ENCODE measurements at regions not wholly inside any gene's neighbourhood (a gene's known extent, or its start where the extent isn't known, plus 50 kb on each side); places are given as distances from the start of the nearest gene placed in this dataset.

- no peak for DNase-seq
Observed at GRCh38 chr14:97368049-97368448, 570.9 kb downstream of the VRK1 start.

DNA sequence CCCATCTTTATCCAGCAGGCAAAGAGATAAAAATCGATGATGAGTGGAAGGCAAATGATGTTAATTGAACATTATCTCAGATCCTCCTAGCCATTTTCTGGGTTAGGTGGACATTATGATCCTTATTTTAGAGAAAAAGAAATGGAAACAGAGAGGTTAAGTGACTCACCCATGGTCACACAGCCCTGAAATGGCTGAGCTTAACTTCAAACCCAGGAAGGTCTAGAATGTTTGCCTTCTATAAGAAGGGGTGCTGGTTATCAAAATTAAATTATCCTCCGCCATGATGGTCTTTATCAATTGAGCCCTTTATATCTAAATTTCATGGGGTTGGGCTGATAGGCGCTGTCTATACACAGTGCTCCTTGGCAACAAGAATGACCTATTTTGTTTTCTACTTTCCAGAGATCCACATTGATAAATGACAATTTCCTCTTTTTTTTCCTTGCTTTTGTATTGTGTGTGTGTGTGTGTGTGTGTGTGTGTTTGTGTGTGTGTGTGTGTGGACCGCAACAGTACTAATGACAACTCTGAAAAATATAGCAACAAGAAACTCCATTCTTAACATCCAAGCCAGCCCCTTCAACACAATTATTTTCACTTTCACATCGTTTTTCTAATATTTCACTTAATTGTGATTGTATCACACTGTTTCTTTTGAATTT is 571.9 kb downstream of the VRK1 start:
- no peak for DNase-seq

- DNase-seq: no peak
Observed at GRCh38 chr14:97369901-97370300, 572.7 kb downstream of the VRK1 start.

GRCh38 chr14:97376310-97376709 is 579.1 kb downstream of the VRK1 start:
- no peak for DNase-seq

- no peak for DNase-seq
Observed at GRCh38 chr14:97377550-97377949, 580.4 kb downstream of the VRK1 start.

DNA sequence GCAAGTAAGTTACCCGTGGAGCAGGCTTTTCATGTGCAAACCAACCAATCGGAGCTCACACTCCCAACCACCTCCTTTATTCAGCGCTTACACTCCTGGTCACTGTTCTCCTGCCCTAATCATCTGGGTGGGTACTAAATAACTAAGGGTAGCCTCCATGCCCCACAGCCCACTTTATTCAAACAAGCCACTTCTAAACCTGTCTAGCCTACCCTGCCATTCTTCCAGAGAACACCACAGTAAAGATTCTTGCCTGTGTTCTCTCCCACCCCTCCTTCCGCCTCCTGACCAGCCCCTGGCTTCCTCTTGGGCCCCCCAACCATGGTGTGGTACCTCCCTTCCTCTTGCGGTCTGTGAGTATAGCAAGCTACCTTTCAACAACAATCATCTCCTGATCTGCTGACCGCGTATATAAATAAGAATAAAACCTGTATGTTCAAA is 581.9 kb downstream of the VRK1 start:
- DNase-seq: no peak

DNA sequence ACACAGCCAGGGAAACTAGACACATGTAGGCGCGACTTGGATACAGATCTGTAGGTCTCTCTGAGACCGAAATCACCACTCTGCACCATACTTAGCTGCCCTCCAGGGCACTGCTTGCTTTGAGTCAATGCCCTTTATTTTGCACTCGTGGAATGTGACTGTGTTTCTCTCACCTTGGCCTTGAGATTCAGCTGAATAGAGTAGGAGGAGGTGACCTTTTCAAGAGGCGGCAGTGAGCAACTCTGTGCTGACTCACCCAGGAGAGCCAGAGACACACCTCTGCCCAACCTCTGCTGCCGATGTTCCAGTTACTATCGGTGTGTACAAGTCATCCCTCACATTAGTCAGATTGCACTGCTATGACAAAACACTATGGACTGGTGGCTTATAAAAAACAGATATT is 583.4 kb downstream of the VRK1 start:
- no peak for DNase-seq

GRCh38 chr14:97381309-97381708 is 584.1 kb downstream of the VRK1 start:
- no peak for DNase-seq

GRCh38 chr14:97382616-97383226 is 585.5 kb downstream of the VRK1 start:
- no peak for DNase-seq

- no peak for DNase-seq
Observed at GRCh38 chr14:97385727-97386126, 588.5 kb downstream of the VRK1 start.

GRCh38 chr14:97387252-97387874 is 590.2 kb downstream of the VRK1 start:
- no peak for DNase-seq

DNA sequence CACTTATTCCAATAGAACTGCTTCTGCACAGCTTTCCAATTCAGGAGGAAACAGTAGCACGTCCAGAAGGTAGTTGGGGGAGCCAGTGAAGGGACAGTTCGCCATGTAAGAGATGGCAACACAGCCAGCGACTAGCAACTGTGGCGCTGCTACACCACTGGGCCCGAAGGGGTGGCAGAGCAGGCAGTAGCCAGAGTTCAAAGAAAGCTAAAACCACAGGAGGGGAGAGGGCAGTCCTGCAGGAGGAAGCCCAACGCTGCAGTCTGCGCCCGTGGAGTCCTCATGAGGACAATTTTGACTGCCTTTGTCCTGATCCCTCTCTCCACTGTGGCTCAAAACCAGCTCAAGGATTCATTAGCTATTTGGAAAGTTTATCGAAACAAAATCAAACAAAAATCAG is 591.2 kb downstream of the VRK1 start:
- no peak for DNase-seq

GRCh38 chr14:97390096-97390724 is 593.0 kb downstream of the VRK1 start:
- no peak for DNase-seq

- DNase-seq: no peak
Observed at GRCh38 chr14:97393244-97393643, 596.1 kb downstream of the VRK1 start.

DNA sequence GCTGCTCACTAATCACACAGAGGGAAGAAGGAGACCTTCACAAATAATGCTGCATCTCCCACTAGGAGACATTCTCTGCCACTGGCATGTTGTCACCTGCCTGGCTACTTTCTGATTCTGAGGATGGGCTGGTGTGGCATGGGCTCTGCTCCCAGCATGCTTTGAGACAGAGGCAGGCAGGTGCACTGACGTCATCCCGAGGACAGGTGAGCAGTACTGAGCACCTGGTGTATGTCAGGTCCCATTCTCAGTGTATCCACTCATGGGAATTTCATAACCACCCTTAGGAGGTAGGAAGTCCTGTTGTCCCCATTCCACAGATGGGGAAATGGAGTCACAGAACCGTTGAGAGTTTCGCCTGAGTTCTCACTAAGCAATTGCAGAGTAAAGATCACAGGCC is 597.9 kb downstream of the VRK1 start:
- no peak for DNase-seq

GRCh38 chr14:97401714-97402113 is 604.5 kb downstream of the VRK1 start:
- no peak for DNase-seq

- no peak for DNase-seq
Observed at GRCh38 chr14:97402279-97402678, 605.1 kb downstream of the VRK1 start.

DNA sequence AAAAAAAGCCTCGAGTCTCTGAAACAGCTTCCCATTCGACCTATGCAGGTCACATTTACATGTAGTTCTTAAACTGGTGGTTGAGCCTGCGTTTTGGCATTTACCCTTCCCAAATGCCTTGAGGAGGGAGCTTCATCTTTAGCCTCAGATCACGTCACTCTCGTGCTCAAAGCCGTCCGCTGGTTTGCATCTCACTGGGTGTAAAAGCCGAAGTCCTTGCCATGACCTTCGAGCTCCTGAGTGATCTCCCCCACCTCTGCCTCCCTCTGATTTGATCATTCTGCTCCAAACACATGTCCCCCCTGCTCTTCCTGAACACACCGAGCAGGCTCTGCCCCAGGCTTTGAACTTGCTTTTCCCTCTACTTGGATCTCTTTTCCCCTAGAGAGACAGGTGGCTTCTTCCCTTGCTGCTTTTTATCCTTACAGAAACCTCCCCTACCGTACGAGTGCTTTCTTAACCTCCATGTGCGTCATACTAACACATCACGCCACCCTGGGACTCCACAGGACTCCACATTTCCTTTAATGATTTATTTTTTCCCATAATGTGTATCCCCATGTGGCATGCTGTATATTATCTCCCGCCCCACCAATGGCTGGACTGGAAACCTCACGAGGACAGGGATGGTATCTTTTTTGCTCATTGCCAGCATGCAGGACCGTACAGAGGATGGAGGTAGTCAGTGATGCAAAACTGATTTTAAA is 610.7 kb downstream of the VRK1 start:
- DNase-seq: no peak

DNA sequence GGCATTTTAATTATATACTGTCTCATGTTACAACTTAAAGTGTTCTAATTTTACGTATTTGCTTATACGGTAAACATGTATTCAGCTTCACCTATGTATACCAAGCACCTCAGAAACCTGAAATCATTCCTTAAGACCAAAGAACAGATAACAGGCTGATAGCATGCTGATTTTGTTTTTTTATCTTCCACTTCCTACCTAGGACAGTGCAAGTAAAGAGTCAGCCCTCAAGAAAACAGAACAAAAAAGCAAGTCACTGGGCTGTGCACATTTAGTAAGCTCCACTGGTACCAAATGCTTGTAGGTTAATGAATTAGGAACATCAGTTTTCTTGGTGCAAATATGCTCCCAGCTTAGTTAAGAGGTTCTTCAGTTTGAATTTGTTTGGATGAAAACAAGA is 611.3 kb downstream of the VRK1 start:
- no peak for DNase-seq

DNA sequence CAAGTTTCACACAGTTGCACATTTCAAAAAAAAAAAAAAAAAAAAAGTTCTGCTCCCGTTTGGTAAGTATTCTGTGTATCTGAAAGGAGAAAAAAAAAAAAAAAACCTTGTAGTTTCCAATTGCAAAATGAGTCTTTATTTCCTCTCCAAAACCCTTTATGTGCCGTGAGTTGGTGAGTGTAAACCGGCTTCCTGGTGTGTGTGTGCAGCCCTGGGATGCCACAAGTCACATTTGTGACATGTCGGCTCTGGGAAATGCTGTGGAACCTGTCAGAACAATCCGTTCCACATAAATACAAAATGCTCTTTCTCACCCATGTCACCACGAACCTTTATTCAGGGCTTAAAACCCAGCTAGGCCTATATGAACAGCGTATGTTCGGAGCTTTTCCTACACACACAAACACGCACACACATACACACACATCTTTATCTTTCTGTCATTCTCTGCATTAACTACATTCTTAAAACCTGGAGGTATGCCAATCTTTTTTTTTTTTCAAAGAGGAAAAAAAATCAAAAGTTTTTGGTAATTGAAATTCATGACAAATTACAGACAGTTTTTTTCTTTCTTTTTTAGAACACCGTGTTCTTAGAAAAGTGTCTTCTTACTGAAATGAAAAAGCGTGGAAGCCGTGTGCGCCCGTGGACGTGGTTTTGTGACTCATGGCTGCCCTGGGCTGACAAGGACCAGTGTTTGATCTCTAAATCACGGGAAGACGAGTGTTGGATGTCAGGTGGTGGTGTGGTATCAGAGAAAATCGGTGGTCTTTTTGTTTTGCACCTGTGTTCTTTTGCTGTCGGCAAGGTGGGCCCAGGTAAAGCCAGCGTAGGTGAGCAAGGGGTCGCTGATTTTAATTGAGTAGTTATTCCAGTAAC is 612.0 kb downstream of the VRK1 start:
- no peak for DNase-seq

DNA sequence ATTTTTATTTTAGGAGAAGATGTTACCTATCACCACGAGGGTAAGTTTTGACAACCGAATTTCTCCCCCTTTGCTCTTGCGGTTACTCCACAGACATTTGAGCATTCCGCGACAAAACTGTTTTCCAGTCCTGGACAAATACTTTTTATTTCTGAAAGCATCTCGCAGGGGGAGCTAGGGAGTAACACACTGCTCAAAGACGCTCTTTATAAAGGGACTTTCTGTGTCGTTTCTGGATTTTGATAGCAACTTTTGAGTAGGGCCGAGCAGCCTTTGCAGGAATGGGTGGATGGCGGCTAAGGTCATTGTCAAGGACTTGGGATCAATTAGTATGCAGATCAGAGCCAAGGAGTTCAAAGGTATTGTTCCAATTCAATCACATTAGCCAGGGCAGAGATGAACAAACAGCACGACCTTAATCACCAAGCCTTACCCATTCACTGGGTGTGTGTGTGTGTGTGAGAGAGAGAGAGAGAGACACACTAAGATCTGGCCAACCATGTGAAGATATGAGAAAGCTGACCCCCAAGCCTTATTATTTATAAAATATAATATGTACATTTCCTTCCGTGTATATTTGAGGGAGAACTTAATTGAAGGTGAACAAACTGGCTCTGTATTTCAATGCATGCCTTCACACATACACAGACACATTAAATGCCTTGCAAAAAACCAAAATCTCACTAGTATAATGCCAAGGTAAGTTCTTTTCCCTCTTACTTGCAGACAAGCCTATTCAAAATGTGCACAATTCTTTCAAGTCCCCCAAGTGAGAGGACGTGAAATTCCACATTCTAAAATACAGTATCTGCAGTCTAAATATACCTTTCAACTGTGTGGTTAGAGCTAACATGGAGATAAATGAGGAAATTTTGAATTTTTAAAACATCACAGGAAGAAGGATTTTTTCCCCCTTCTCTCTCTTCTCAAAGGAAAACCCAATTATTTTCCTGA is 613.8 kb downstream of the VRK1 start:
- DNase-seq: no peak

Data from Kasumi-1 (cell line).